ENCODE measurements at regions not wholly inside any gene's neighbourhood (a gene's known extent, or its start where the extent isn't known, plus 50 kb on each side); places are given as distances from the start of the nearest gene placed in this dataset.

DNA sequence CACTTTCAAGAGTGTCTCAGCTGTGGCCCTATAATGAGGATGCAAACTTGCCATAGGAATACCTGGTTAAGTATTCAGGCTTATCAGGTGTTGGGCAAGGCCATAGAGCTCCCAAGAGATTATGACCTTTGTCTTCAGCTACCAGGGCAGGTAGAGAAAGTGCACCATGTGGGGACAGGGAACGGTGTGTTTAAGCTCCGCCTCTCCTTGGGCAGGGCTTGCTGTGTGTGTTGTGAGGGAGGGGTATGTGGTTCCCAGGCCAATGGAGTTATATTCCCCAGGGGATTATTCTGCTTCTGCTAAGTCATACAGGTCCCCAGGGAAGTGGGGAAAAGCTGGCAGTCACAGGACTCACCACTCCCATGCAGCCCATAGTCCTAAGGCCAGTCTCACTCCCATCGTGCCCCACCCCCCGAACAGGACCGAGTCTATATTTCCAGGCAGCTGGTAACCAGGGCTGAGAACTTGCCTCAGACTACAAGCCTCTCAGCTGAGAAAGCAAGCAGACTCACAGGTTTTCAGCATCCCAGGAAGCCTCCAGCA lies 660.2 kb downstream of the HTR1B start:
- TF ChIP-seq, protein P1, sequence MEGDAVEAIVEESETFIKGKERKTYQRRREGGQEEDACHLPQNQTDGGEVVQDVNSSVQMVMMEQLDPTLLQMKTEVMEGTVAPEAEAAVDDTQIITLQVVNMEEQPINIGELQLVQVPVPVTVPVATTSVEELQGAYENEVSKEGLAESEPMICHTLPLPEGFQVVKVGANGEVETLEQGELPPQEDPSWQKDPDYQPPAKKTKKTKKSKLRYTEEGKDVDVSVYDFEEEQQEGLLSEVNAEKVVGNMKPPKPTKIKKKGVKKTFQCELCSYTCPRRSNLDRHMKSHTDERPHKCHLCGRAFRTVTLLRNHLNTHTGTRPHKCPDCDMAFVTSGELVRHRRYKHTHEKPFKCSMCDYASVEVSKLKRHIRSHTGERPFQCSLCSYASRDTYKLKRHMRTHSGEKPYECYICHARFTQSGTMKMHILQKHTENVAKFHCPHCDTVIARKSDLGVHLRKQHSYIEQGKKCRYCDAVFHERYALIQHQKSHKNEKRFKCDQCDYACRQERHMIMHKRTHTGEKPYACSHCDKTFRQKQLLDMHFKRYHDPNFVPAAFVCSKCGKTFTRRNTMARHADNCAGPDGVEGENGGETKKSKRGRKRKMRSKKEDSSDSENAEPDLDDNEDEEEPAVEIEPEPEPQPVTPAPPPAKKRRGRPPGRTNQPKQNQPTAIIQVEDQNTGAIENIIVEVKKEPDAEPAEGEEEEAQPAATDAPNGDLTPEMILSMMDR (CRISPR knock-in tag; IDR thresholded peaks at IDR 0.05), result no peak
- TF ChIP-seq CAMTA2 (CRISPR knock-in tag; IDR thresholded peaks at IDR 0.05; ENCODE audit: borderline replicate concordance) (no peak), MAFK (conservative IDR thresholded peaks at IDR 0.05 in 1 of 2, IDR thresholded peaks at IDR 0.05 in 1 of 2; ENCODE audit: low read length in 2 of 2) (no peak), CBFB (CRISPR knock-in tag; IDR thresholded peaks at IDR 0.05) (no peak), RFX5 (IDR thresholded peaks at IDR 0.05; ENCODE audit: low read depth, low read length) (no peak), ZNF3 (CRISPR knock-in tag; IDR thresholded peaks at IDR 0.05) (no peak)
- TF ChIP-seq, protein P2, sequence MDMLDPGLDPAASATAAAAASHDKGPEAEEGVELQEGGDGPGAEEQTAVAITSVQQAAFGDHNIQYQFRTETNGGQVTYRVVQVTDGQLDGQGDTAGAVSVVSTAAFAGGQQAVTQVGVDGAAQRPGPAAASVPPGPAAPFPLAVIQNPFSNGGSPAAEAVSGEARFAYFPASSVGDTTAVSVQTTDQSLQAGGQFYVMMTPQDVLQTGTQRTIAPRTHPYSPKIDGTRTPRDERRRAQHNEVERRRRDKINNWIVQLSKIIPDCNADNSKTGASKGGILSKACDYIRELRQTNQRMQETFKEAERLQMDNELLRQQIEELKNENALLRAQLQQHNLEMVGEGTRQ (IDR thresholded peaks at IDR 0.05; ENCODE audit: low read depth, low read length), result no peak
- TF ChIP-seq, protein P2 (CRISPR knock-in tag; IDR thresholded peaks at IDR 0.05; ENCODE audit: borderline replicate concordance), result no peak
- TF ChIP-seq, protein P3, sequence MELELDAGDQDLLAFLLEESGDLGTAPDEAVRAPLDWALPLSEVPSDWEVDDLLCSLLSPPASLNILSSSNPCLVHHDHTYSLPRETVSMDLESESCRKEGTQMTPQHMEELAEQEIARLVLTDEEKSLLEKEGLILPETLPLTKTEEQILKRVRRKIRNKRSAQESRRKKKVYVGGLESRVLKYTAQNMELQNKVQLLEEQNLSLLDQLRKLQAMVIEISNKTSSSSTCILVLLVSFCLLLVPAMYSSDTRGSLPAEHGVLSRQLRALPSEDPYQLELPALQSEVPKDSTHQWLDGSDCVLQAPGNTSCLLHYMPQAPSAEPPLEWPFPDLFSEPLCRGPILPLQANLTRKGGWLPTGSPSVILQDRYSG (CRISPR knock-in tag; IDR thresholded peaks at IDR 0.05), result no peak

Measured in HepG2 (cell line).